AG09309 (cell line): ENCODE measurements at regions not wholly inside any gene's neighbourhood (a gene's known extent, or its start where the extent isn't known, plus 50 kb on each side); places are given as distances from the start of the nearest gene placed in this dataset.

Experiments used
- DNase-seq: peaks from one replicate; pipeline ENCODE4 v3.0.0-alpha.2; 2010; ENCODE audit warnings: low read depth
- H3K4me3 ChIP-seq: 2 replicates; pipeline ENCODE4 v1.5.1; 2011; ENCODE audit warnings: mild to moderate bottlenecking, low read depth, low read length, moderate library complexity; ENCODE audit not compliant: control insufficient read depth
- CTCF ChIP-seq: IDR thresholded peaks from 2 replicates; pipeline ENCODE4 v1.5.1; 2011; ENCODE audit warnings: mild to moderate bottlenecking, low read depth, low read length, inconsistent platforms; ENCODE audit not compliant: insufficient read depth, control insufficient read depth; ENCODE audit errors: missing control alignments

GRCh38 chr15:87369269-87369668 is 887.3 kb downstream of the NTRK3 start:
- no peak for TF ChIP-seq CTCF
- DNase-seq = peak; percentile 80
- H3K4me3 ChIP-seq = no peak overlapping the region

- DNase-seq = no peak
- H3K4me3 ChIP-seq = no peak overlapping the region
- TF ChIP-seq CTCF = no peak
Measured at GRCh38 chr15:87368511-87368910, 888.0 kb downstream of the NTRK3 start.

GRCh38 chr15:87365186-87365585 is 891.4 kb downstream of the NTRK3 start:
- DNase-seq = peak; percentile 38
- H3K4me3 ChIP-seq = no peak overlapping the region
- TF ChIP-seq CTCF = no peak

- DNase-seq = no peak
- no peak overlapping the region for H3K4me3 ChIP-seq
- no peak for TF ChIP-seq CTCF
Measured at GRCh38 chr15:87362531-87362930, 894.0 kb downstream of the NTRK3 start.

- DNase-seq = no peak
- TF ChIP-seq CTCF = no peak
- no peak overlapping the region for H3K4me3 ChIP-seq
Measured at GRCh38 chr15:87357637-87358313, 898.8 kb downstream of the NTRK3 start.

- no peak overlapping the region for H3K4me3 ChIP-seq
- no peak for DNase-seq
- no peak for TF ChIP-seq CTCF
Measured at GRCh38 chr15:87355946-87356345, 900.6 kb downstream of the NTRK3 start.
